ENCODE measurements at regions not wholly inside any gene's neighbourhood (a gene's known extent, or its start where the extent isn't known, plus 50 kb on each side); places are given as distances from the start of the nearest gene placed in this dataset.
"Not testable (repeated sequence)": the region's sequence is repeated elsewhere in the genome, so short reads cannot be mapped to it uniquely, and the experiment has no call there.

DNA sequence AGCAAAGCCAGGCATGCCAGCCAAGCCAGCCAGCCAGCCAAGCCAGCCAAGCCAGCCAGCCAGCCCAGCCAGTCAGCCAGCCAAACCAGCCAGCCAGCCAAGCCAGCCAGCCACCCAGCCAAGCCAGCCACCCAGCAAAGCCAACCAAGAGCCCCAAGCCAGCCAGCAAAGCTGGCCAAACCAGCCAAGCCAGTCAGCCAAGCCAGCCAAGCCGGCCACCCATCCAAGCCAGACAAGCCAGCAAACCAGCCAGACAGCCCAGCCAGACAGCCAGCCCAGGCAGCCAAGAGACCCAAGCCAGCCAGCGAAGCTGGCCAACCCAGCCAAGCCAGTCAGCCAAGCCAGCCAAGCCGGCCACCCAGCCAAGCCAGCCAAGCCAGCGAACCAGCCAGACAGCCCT is 338.3 kb upstream of the PLGLB2 start:
- DNase-seq (ENCODE audit: low spot score): not testable (repeated sequence)

GRCh38 chr2:87410371-87410770 is 337.5 kb upstream of the PLGLB2 start:
- peak; percentile 29 for DNase-seq (ENCODE audit: low spot score)

DNA sequence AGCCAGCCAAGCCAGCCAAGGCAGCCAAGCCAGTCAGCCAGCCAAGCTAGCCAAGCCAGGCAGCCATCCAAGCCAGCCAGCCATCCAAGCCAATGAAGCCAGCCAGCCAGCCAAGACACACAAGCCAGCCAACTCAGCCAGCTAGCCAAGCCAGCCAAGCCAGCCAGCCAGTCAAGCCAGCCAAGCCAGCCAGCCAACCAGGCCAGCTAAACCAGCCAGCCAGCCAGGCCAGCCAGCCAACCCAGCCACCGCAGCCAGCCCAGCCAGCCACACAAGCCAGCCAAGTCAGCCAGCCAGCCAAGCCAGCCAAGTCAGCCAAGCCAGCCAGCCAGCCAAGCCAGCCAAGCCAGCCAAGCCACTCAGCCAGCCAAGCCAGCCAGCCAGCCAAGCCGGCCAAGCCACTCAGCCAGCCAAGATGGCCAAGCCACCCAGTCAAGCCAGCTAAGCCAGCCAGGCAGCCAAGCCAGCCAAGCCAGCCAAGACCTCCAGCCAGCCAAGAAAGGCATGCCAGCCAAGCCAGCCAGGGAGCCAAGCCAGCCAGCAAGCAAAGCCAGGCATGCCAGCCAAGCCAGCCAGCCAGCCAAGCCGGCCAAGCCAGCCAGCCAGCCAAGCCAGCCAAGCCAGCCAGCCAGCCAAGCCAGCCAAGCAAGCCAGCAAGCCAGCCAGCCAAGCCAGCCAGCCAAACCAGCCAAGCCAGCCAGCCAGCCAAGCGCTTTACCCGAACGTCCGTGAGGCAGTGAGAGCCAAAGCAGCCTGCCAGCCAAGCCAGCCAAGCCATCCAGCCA is 335.7 kb upstream of the PLGLB2 start:
- DNase-seq (ENCODE audit: low spot score): peak; percentile 41

DNA sequence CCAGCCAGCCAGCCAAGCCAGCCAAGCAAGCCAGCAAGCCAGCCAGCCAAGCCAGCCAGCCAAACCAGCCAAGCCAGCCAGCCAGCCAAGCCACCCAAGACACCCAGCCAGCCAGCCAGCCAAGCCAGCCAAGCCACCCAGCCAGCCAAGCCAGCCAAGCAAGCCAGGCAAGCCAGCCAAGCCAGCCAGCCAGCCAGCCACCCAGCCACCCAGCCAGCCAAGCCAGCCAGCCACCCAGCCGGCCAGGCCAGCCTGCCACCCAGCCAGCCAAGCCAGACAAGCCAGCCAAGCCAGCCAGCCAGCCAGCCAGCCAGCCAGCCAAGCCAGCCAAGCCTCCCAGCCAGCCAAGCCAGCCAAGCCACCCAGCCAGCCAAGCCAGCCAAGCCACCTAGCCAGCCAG is 333.6 kb upstream of the PLGLB2 start:
- DNase-seq (ENCODE audit: low spot score): not testable (repeated sequence)

DNA sequence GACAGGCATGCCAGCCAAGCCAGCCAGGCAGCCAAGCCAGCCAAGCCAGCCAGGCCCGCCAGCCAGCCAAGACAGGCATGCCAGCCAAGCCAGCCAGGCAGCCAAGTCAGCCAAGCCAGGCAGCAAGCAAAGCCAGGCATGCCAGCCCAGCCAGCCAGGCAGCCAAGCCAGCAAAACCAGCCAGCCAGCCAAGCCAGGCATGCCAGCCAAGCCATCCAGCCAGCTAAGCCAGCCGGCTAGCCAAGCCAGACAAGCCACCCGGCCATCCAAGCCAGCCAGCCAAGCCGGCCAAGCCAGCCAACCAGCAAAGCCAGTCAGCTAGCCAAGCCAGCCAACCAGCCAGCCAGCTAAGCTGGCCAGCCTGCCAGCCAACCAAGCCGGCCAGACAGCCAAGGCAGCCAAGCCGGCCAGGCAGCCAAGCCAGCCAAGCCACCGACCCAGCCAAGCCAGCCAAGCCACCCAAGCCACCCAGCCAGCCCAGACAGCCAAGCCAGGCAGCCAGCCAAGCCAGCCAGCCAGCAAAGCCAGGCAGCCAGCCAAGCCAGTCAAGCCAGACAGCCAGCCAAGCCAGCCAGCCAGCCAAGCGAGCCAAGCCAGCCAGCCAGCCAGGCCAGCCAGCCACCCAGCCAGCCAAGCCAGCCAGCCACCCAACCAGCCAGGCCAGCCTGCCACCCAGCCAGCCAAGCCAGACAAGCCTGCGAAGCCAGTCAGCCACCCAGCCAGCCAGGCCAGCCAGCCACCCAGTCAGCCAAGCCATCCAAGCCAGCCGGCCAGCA is 332.9 kb upstream of the PLGLB2 start:
- DNase-seq (ENCODE audit: low spot score): not testable (repeated sequence)

GRCh38 chr2:87415586-87416265 is 332.2 kb upstream of the PLGLB2 start:
- DNase-seq (ENCODE audit: low spot score): not testable (repeated sequence)

DNA sequence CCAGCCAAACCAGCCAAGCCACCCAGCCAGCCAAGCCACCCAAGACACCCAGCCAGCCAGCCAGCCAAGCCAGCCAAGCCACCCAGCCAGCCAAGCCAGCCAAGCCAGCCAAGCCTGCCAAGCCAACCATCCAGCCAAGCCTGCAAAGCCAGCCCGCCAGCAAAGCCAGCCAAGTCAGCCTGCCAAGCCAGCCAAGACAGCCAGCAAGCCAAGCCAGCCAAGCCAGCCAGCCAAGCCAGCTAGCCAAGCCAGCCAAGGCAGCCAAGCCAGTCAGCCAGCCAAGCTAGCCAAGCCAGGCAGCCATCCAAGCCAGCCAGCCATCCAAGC is 331.7 kb upstream of the PLGLB2 start:
- not testable (repeated sequence) for DNase-seq (ENCODE audit: low spot score)

GRCh38 chr2:87417147-87417546 is 330.7 kb upstream of the PLGLB2 start:
- DNase-seq (ENCODE audit: low spot score): not testable (repeated sequence)

GRCh38 chr2:87417742-87418567 is 329.9 kb upstream of the PLGLB2 start:
- DNase-seq (ENCODE audit: low spot score): peak; percentile 64

DNA sequence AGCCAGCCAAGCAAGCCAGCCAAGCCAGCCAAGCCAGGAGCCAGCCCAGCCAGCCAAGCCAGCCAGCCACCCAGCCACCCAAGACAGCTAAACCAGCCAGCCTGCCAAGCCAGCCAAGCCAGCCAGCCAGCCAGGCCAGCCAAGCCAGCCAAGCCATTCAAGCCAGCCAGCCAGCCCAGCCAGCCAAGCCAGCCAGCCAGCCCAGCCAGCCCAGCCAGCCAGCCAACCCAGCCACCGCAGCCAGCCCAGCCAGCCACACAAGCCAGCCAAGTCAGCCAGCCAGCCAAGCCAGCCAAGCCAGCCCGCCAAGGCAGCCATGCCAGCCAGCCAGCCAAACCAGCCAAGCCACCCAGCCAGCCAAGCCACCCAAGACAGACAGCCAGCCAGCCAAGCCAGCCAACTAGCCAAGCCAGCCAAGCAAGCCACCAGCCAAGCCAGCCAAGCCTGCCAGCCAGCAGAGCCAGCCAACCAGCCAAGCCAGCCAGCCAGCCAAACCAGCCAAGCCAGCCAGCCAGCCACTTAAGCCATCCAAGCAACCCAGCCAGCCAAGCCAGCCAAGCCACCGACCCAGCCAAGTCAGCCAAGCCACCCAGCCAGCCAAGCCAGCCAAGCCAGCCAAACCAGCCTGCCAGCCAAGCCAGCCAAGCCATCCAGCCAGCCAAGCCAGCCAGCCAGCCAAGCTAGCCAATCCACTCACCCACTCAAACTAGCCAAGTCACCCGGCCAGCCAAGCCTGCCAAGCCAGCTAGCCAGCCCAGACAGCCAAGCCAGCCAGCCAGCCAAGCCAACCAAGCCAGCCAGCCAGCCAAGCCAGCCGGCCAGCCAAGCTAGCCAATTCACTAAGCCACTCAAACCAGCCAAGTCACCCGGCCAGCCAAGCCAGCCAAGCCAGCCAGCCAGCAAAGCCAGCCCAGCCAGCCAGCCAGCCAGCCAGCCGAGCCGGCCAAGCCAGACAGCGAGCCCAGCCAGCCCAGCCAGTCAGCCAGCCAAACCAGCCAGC is 328.8 kb upstream of the PLGLB2 start:
- DNase-seq (ENCODE audit: low spot score): not testable (repeated sequence)

GRCh38 chr2:87419980-87420379 is 327.9 kb upstream of the PLGLB2 start:
- DNase-seq (ENCODE audit: low spot score): not testable (repeated sequence)

- DNase-seq (ENCODE audit: low spot score): not testable (repeated sequence)
Measured at GRCh38 chr2:87420954-87421353, 326.9 kb upstream of the PLGLB2 start.

DNA sequence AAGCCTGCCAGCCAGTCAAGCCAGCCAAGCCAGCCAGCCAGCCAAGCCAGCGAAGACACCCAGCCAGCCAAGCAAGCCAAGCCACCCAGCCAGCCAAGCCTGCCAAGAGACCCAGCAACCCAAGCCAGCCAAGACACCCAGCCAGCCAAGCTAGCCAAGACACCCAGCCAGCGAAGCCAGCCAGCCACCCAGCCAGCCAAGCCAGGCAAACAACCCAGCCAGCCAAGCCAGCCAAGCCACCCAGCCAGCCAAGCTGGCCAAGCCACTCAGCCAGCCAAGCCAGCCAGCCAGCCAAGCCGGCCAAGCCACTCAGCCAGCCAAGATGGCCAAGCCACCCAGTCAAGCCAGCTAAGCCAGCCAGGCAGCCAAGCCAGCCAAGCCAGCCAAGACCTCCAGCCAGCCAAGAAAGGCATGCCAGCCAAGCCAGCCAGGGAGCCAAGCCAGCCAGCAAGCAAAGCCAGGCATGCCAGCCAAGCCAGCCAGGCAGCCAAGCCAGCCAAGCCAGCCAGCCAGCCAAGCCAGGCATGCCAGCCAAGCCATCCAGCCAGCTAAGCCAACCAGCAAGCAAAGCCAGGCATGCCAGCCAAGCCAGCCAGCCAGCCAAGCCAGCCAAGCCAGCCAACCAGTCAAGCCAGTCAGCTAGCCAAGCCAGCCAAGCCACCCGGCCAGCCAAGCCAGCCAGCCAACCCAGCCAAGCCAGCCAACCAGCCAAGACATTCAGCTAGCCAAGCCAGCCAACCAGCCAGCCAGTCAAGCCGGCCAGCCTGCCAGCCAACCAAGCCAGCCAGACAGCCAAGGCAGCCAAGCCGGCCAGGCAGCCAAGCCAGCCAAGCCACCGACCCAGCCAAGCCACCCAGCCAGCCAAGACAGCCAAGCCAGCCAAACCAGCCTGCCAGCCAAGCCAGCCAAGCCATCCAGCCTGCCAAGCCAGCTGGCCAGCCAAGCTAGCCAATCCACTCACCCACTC is 323.8 kb upstream of the PLGLB2 start:
- peak; percentile 59 for DNase-seq (ENCODE audit: low spot score)

- DNase-seq (ENCODE audit: low spot score): peak; percentile 60
Measured at GRCh38 chr2:87424763-87425154, 323.1 kb upstream of the PLGLB2 start.

DNA sequence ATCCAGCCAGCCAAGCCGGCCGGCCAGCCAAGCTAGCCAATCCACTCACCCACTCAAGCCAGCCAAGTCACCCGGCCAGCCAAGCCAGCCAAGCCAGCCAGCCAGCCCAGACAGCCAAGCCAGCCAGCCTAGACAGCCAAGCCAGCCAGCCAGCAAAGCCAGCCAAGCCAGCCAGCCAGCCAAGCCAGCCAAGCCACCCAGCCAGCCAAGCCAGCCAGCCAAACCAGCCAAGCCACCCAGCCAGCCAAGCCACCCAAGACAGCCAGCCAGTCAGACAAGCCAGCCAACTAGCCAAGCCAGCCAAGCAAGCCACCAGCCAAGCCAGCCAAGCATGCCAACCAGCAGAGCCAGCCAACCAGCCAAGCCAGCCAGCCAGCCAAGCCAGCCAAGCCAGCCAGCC is 322.7 kb upstream of the PLGLB2 start:
- peak; percentile 51 for DNase-seq (ENCODE audit: low spot score)

- not testable (repeated sequence) for DNase-seq (ENCODE audit: low spot score)
Measured at GRCh38 chr2:87425717-87426116, 322.2 kb upstream of the PLGLB2 start.

GRCh38 chr2:87428452-87429130 is 319.3 kb upstream of the PLGLB2 start:
- DNase-seq (ENCODE audit: low spot score): not testable (repeated sequence)

DNA sequence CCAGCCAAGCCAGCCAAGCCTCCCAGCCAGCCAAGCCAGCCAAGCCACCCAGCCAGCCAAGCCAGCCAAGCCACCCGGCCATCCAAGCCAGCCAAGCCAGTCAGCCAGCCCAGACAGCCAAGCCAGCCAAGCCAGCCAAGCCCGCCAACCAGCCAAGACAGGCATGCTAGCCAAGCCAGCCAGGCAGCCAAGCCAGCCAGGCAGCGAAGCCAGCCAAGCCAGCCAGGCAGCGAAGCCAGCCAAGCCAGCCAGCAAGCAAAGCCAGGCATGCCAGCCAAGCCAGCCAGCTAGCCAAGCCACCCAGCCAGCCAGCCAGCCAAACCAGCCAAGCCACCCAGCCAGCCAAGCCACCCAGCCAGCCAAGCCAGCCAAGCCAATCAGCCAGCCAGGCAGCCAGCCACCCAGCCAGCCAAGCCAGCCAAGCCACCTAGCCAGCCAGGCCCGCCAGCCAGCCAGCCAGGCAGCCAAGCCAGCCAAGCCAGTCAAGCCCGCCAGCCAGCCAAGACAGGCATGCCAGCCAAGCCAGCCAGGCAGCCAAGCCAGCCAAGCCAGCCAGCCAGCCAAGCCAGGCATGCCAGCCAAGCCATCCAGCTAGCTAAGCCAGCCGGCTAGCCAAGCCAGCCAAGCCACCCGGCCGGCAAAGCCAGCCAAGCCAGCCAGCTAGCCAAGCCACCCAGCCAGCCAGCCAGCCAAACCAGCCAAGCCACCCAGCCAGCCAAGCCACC is 318.5 kb upstream of the PLGLB2 start:
- not testable (repeated sequence) for DNase-seq (ENCODE audit: low spot score)

Measured in ureter (tissue), 1 donor.